ENCODE measurements at regions not wholly inside any gene's neighbourhood (a gene's known extent, or its start where the extent isn't known, plus 50 kb on each side); places are given as distances from the start of the nearest gene placed in this dataset.
"Not testable (repeated sequence)": the region's sequence is repeated elsewhere in the genome, so short reads cannot be mapped to it uniquely, and the experiment has no call there.

- no peaks in the 10 kb centered on the region for H3K27me3 ChIP-seq (replicated peaks)
- no peaks in the 10 kb centered on the region for H3K36me3 ChIP-seq (replicated peaks)
- in situ Hi-C loops (cut with HindIII; ENCODE audit: low pct_ligation_motif_present, low sequenced_read_pairs), result no loop called here
- TF ChIP-seq, protein P1, sequence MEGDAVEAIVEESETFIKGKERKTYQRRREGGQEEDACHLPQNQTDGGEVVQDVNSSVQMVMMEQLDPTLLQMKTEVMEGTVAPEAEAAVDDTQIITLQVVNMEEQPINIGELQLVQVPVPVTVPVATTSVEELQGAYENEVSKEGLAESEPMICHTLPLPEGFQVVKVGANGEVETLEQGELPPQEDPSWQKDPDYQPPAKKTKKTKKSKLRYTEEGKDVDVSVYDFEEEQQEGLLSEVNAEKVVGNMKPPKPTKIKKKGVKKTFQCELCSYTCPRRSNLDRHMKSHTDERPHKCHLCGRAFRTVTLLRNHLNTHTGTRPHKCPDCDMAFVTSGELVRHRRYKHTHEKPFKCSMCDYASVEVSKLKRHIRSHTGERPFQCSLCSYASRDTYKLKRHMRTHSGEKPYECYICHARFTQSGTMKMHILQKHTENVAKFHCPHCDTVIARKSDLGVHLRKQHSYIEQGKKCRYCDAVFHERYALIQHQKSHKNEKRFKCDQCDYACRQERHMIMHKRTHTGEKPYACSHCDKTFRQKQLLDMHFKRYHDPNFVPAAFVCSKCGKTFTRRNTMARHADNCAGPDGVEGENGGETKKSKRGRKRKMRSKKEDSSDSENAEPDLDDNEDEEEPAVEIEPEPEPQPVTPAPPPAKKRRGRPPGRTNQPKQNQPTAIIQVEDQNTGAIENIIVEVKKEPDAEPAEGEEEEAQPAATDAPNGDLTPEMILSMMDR (IDR thresholded peaks at IDR 0.05; ENCODE audit: low read depth, low read length, missing control alignments), result no peak
- H3K27ac ChIP-seq, result no peak overlapping the region
- no peak for DNase-seq
- H3K4me3 ChIP-seq (ENCODE audit: low read depth, low read length), result no peak overlapping the region
Measured at GRCh38 chr12:131226345-131227265, 272.9 kb downstream of the ADGRD1 start.

GRCh38 chr12:131227641-131228040 is 273.9 kb downstream of the ADGRD1 start:
- H3K27me3 ChIP-seq (replicated peaks); DNase-seq; in situ Hi-C loops (cut with HindIII; ENCODE audit: low pct_ligation_motif_present, low sequenced_read_pairs); H3K4me3 ChIP-seq (ENCODE audit: low read depth, low read length); H3K36me3 ChIP-seq (replicated peaks); H3K27ac ChIP-seq: not testable (repeated sequence)

DNA sequence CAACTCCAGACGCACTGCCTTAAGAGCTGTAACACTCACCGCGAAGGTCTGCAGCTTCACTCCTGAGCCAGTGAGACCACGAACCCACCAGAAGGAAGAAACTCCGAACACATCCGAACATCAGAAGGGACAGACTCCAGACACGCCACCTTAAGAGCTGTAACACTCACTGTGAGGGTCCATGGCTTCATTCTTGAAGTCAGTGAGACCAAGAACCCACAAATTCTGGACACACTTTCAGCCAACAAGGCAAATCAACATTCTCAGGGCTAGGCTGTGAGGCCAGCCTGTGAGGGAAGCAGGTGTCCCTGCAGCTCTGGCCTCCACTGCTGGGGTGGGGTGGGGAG is 275.3 kb downstream of the ADGRD1 start:
- H3K27ac ChIP-seq; H3K4me3 ChIP-seq (ENCODE audit: low read depth, low read length); H3K36me3 ChIP-seq (replicated peaks); H3K27me3 ChIP-seq (replicated peaks); in situ Hi-C loops (cut with HindIII; ENCODE audit: low pct_ligation_motif_present, low sequenced_read_pairs); DNase-seq: not testable (repeated sequence)

DNA sequence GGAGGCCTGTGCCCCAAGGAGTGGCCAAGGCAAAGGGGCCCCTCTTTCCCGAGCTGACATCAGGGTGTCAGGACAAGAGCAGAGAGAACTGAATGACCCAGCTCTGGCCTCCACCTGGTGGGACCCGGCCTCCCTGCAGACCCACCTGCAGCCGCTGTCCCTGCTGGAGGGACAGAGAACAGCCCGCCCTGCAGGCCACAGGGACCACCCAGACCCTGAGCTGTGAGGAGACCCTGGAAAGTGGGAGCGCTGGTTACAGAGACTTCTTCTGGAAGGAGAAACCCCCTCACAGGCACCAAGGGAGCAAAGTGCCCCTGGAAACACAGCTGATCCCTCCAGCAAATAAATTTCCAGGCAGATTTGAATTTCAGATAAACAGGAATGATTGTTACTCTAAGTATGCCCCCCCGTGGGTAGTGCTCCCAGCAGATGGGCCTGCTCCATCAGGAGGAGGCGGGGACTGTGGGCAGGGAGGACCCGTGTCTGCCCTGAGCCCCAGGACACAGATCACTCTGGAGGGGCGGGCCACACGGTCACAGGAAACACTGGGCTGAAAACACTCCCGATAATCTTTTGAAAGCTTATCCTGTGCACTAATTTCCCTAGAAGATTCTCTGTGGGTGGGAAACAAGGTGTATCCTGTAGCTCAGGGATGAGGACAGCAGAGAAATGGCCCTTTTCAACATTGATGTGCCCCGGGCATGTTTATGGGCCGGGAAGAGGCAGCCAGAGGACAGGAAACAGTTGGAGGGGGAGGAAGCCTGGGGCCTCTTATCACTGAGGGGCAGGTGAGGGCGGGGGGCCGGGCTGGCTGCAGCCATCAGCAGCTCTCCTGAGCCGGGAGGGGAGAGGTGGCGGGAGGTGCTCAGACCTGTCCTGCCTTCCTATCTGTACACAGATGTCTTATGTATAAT is 276.0 kb downstream of the ADGRD1 start:
- in situ Hi-C loops (cut with HindIII; ENCODE audit: low pct_ligation_motif_present, low sequenced_read_pairs), result no loop called here
- no peak for DNase-seq
- no peaks in the 10 kb centered on the region for H3K27me3 ChIP-seq (replicated peaks)
- H3K36me3 ChIP-seq (replicated peaks), result no peaks in the 10 kb centered on the region
- TF ChIP-seq, protein P1 (IDR thresholded peaks at IDR 0.05; ENCODE audit: low read depth, low read length, missing control alignments), result no peak
- no peak overlapping the region for H3K27ac ChIP-seq
- no peak overlapping the region for H3K4me3 ChIP-seq (ENCODE audit: low read depth, low read length)

DNA sequence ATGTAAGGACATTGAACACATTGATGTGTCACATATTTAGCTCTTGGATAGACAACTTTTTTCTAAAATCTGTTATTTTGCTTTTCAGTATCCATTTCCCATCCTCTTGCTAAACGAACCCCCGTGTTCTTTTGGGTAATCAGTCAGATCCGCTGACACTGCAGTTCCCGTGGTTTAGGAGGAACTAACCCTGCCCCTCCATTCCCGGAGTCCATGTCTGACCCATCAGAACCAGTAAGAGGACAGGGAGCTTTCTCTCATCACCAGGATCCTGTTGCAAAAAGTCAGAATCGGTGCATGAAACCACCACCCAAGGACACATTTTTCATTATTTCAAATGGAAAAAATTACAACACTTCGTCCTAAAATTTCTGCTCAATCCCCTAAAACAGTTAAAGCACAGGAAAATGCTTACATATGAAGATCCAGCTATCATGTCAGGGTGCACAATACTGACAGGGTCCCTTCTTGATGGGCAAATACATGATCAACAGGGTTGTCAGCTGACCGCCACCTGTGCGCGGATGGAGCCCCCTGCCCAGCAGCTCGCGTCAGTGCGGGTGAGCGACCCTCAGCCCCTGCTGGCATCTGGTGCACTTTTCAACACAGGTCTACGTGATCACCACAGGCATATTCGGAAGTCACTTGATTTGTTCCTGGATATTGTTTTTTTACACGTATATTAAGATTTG is 276.8 kb downstream of the ADGRD1 start:
- no peak overlapping the region for H3K4me3 ChIP-seq (ENCODE audit: low read depth, low read length)
- TF ChIP-seq, protein P1 (IDR thresholded peaks at IDR 0.05; ENCODE audit: low read depth, low read length, missing control alignments), result no peak

GRCh38 chr12:131231032-131231980 is 277.6 kb downstream of the ADGRD1 start:
- Histone ChIP-seq H3K36me3 (replicated peaks) (no peaks in the 10 kb centered on the region), H3K27ac (no peak overlapping the region), H3K27me3 (replicated peaks) (no peaks in the 10 kb centered on the region), H3K4me3 (ENCODE audit: low read depth, low read length) (no peak overlapping the region)
- in situ Hi-C loops (cut with HindIII; ENCODE audit: low pct_ligation_motif_present, low sequenced_read_pairs), result no loop called here
- TF ChIP-seq, protein P1 (IDR thresholded peaks at IDR 0.05; ENCODE audit: low read depth, low read length, missing control alignments), result no peak
- no peak for DNase-seq

More for the DNA sequence above, 276.8 kb downstream of the ADGRD1 start:
- Histone ChIP-seq H3K36me3 (replicated peaks) (no peaks in the 10 kb centered on the region), H3K27me3 (replicated peaks) (no peaks in the 10 kb centered on the region), H3K27ac (no peak overlapping the region)
- DNase-seq, result no peak
- in situ Hi-C loops (cut with HindIII; ENCODE audit: low pct_ligation_motif_present, low sequenced_read_pairs), result no loop called here

All from brain microvascular endothelial cell (primary cell).